22Rv1 (cell line): ENCODE measurements at regions not wholly inside any gene's neighbourhood (a gene's known extent, or its start where the extent isn't known, plus 50 kb on each side); places are given as distances from the start of the nearest gene placed in this dataset.

Source experiments
- H3K27ac ChIP-seq: fragments of 450-650 bp; 2 replicates; pipeline ENCODE4 v1.5.1; 2017
- CTCF ChIP-seq: fragments of 450-650 bp; IDR thresholded peaks from 2 replicates; pipeline ENCODE4 v1.5.1; 2017; ENCODE audit warnings: mild to moderate bottlenecking
- ZFX ChIP-seq: fragments of 450-650 bp; IDR thresholded peaks from 2 replicates; pipeline ENCODE4 v1.6.1; 2017; ENCODE audit warnings: antibody characterized with exemption, borderline replicate concordance

DNA sequence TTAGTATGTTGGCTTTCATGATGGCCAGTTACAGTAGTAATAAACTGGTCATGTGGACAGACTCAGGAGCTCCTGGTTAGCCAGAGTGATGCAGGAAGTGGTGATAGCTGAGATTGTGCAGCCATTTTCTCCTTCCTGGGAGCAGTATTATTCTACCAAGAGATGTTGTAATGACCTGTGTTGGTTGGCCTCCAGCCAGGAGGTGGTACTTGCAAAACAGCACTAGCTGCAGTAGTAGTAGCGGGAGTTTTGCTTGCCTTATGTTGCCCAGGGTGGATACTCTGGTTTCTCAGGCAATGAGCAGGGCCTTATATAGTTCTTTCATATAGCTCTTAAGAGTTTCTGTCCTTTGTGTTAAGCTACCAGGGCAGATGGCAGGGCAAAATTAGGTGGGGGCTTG, 998.8 kb downstream of the GLUD2 start:
- TF ChIP-seq ZFX (no peak), CTCF (no peak)
- no peak overlapping the region for H3K27ac ChIP-seq

DNA sequence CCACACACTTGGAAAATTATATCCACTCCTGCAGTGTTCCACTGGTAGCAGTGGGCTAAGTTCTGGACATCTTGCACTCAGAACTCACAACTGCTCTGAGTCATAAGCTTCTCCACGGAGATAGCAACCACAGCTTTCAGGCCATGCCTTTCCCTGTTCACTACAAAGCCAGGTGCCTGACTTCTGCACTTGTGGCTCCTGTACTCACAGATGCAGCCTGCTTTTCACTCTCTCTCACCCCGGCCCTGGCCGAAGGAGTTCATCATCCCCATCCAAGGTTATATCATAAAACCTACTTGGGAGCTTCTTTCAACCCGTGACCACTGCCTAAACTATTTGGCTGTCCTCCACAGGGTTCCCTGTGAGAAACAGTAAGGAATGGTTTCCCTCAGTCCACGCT, 999.4 kb downstream of the GLUD2 start:
- no peak overlapping the region for H3K27ac ChIP-seq
- TF ChIP-seq CTCF (no peak), ZFX (no peak)

DNA sequence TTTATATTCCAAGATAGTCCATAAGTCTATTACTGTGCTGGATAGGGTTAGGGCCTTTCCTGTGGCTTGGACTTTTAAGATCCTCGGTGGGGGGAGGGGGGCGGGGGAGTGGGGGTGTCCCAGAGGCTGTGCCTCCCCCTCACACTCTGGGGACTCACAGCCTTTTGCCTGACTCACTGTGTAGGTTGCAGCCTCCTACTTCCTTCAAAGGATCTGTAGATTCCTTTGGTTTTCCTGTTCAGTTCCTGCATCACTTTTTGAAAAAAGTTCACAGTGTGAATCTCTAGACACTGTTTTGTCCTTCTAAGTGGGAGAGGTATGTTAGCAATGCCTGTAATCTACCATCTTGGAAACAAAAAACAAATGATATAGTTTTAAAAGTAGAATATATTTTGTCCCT, 999.9 kb downstream of the GLUD2 start:
- TF ChIP-seq ZFX (no peak), CTCF (no peak)
- no peak overlapping the region for H3K27ac ChIP-seq

DNA sequence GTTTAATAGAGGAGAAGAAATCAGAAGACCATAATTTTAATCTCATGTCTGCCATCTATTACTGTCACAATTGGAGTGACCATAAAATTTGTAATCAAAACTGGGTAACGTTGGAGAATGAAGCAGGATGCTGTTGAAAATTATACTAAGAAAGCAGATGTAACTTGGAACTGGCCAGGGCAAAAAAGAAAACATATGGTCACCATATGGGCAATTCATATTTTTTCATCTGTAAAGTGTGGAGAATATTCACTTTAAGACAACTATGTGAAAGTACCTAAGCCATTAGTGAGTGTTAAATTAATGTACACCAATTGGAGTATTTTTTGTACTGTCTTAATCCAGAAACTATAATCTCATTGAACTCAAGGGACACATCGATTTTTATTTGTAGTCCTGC, 1008.0 kb downstream of the GLUD2 start:
- H3K27ac ChIP-seq = no peak overlapping the region
- TF ChIP-seq CTCF (no peak), ZFX (no peak)

GRCh38 chrX:122055979-122056715, 1008.7 kb downstream of the GLUD2 start:
- TF ChIP-seq ZFX = no peak
- no peak for TF ChIP-seq CTCF
- H3K27ac ChIP-seq = no peak overlapping the region

DNA sequence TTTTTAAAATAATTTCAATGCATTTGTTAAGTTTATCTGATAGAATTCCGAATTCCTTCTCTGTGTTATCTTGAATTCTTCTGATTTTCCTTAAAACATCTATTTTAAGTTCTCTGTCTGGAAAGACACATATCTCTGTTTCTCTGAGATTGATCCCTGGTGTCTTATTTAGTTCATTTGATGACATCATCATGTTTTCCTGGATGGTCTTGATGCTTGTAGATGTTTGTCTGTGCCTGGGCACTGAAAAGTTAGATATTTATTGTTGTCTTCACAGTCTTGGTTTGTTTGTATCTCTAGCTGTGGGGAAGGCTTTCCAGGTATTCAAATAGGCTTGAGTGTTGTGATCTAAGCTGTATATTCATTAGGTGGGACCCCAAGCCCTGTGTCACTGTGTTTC, 1028.8 kb downstream of the GLUD2 start:
- no peak overlapping the region for H3K27ac ChIP-seq
- TF ChIP-seq CTCF = no peak
- TF ChIP-seq ZFX = no peak

- no peak overlapping the region for H3K27ac ChIP-seq
- TF ChIP-seq ZFX (no peak), CTCF (no peak)
Observed at GRCh38 chrX:122078079-122078478, 1030.7 kb downstream of the GLUD2 start.
